Hepatocyte (in vitro differentiated cells): ENCODE measurements at regions not wholly inside any gene's neighbourhood (a gene's known extent, or its start where the extent isn't known, plus 50 kb on each side); places are given as distances from the start of the nearest gene placed in this dataset.

ENCODE experiments used
- CTCF ChIP-seq: fragments of 200-600 bp; sonication (generic); IDR thresholded peaks from 2 replicates; pipeline ENCODE4 v1.5.1; 2016; ENCODE audit warnings: antibody characterized with exemption, mild to moderate bottlenecking; ENCODE audit not compliant: poor library complexity
- EZH2phosphoT487 ChIP-seq: fragments of 200-600 bp; sonication (generic); IDR thresholded peaks from one replicate; pipeline ENCODE4 v1.6.1; 2018; ENCODE audit warnings: antibody characterized with exemption, mild to moderate bottlenecking, low read depth, moderate library complexity; ENCODE audit not compliant: unreplicated experiment, severe bottlenecking

GRCh38 chr20:60317401-60317800 lies 359.2 kb downstream of the CDH26 start:
- no peak for TF ChIP-seq CTCF
- no peak for TF ChIP-seq EZH2phosphoT487
